Gastroesophageal sphincter (tissue), 4 donors: ENCODE measurements at regions not wholly inside any gene's neighbourhood (a gene's known extent, or its start where the extent isn't known, plus 50 kb on each side); places are given as distances from the start of the nearest gene placed in this dataset.

Experiments
- ATAC-seq: fragments of 150-250 bp; one replicate; pipeline ENCODE4 v1.9.1; 2016; ENCODE audit warnings: mild to moderate bottlenecking, moderate library complexity
- H3K27ac ChIP-seq, 4 donors: fragments of 200-600 bp; sonication (generic) in 3 of 4; 1 replicate in 3 of 4; 2 replicates in 1 of 4; pipeline ENCODE4 v1.5.1; 2016 to 2019
- H3K27me3 ChIP-seq: fragments of 200-600 bp; sonication (generic); one replicate; pipeline ENCODE4 v1.5.1; 2019
- H3K36me3 ChIP-seq, 2 donors: fragments of 200-600 bp; sonication (generic); one replicate each; pipeline ENCODE4 v1.5.1; 2019; ENCODE audit warnings: control low read depth in 1 of 2
- H3K4me1 ChIP-seq, 3 donors: fragments of 200-600 bp; sonication (generic); 1 replicate in 2 of 3; 2 replicates in 1 of 3; pipeline ENCODE4 v1.5.1; 2016 to 2019; ENCODE audit warnings: control low read depth in 2 of 3
- H3K4me3 ChIP-seq, 2 donors: fragments of 200-600 bp; sonication (generic); one replicate each; pipeline ENCODE4 v1.5.1; 2019; ENCODE audit warnings: mild to moderate bottlenecking in 1 of 2, moderate library complexity in 1 of 2
- H3K9me3 ChIP-seq, 3 donors: fragments of 200-600 bp; sonication (generic); one replicate each; pipeline ENCODE4 v1.5.1; 2017 to 2019; ENCODE audit warnings: control low read depth in 2 of 3
- EP300 ChIP-seq: sonication (generic); formaldehyde crosslinking; IDR thresholded peaks from one replicate; pipeline ENCODE4 v1.6.1; 2017; ENCODE audit warnings: antibody characterized with exemption, mild to moderate bottlenecking
- POLR2A ChIP-seq, 2 donors: fragments of 450-650 bp; IDR thresholded peaks; one replicate each; pipeline ENCODE4 v1.6.1; 2017; ENCODE audit warnings: antibody characterized with exemption in 2 of 2, mild to moderate bottlenecking in 2 of 2, moderate library complexity in 1 of 2
- POLR2AphosphoS5 ChIP-seq: sonication (generic); formaldehyde crosslinking; IDR thresholded peaks from one replicate; pipeline ENCODE4 v1.6.1; 2017; ENCODE audit warnings: antibody characterized with exemption
- WGBS, 2 donors: methylation state at CpG; one replicate each; pipeline ENCODE4 v1.1.5; 2018; ENCODE audit warnings: low coverage in 1 of 2; 5-methylcytosine and 5-hydroxymethylcytosine counted together
- TF ChIP-seq, protein P1 (sequence below), 4 experiments: fragments of 200-600 bp in 2 of 4; fragments of 450-650 bp in 2 of 4; sonication (generic) in 1 of 4; IDR thresholded peaks; one replicate each; pipeline ENCODE4 v1.5.1; 2017 to 2019; ENCODE audit warnings: antibody characterized with exemption in 4 of 4, mild to moderate bottlenecking in 2 of 4, moderate library complexity in 2 of 4

DNA sequence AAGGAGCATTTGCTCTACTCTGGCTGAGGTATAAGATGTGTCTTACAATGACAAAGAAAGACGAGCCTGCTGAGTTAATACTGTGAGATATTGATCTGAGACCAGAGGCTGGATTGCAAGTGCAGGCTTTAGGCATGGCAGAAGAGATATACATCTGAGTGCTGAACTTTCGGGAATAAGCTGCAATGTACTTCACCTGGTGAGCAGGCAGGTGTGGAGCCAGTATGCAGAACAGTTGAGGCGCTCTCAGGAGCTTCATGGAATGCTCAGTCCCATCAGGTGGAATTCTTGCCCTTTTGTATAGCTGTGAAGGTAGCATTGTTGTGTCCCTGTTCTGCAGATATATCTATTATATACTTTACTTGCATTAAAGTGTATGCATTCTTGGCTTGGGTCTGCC, 179.3 kb upstream of the RIMS1 start:
- WGBS, 2 donors = 91% methylated on average over 3 of the region's 3 CpGs; no CpG with 5 or more reads in 1 of the 2 donors

DNA sequence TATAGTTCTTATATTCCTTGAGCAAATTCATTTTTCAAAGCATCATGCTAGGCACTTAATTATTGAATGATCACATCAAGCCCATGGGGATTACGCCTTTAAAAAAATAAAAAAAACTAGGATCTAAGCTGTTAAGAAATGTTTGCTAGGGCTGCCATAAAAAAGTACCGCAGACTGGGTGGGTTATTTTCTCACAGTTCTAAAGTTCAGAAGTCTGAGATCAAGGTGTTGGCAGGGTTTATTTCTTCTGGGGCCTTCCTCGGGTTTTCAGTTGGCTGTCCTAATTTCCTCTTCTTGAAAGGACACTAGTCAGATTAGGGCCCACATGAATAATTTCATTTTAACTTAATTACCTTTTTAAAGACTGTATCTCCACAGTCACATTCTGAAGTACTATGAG, 165.6 kb upstream of the RIMS1 start:
- no peak for ATAC-seq
- TF ChIP-seq POLR2AphosphoS5 = no peak
- TF ChIP-seq, protein P1, sequence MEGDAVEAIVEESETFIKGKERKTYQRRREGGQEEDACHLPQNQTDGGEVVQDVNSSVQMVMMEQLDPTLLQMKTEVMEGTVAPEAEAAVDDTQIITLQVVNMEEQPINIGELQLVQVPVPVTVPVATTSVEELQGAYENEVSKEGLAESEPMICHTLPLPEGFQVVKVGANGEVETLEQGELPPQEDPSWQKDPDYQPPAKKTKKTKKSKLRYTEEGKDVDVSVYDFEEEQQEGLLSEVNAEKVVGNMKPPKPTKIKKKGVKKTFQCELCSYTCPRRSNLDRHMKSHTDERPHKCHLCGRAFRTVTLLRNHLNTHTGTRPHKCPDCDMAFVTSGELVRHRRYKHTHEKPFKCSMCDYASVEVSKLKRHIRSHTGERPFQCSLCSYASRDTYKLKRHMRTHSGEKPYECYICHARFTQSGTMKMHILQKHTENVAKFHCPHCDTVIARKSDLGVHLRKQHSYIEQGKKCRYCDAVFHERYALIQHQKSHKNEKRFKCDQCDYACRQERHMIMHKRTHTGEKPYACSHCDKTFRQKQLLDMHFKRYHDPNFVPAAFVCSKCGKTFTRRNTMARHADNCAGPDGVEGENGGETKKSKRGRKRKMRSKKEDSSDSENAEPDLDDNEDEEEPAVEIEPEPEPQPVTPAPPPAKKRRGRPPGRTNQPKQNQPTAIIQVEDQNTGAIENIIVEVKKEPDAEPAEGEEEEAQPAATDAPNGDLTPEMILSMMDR (IDR thresholded peaks at IDR 0.05) = no peak
- TF ChIP-seq EP300 = no peak
- no peak for TF ChIP-seq POLR2A (IDR thresholded peaks at IDR 0.05)
- no peaks in the 10 kb centered on the region for H3K36me3 ChIP-seq
- no peak overlapping the region for H3K4me3 ChIP-seq
- no peak overlapping the region for H3K27ac ChIP-seq
- H3K9me3 ChIP-seq = no peaks in the 10 kb centered on the region
- 19 to 44% methylated on average over 2 to 3 of the region's 3 CpGs for WGBS, 2 donors
- no peaks in the 10 kb centered on the region for H3K4me1 ChIP-seq
- H3K27me3 ChIP-seq = no peaks in the 10 kb centered on the region

More for the DNA sequence above, 179.3 kb upstream of the RIMS1 start:
- no peaks in the 10 kb centered on the region for H3K36me3 ChIP-seq
- H3K4me3 ChIP-seq = no peak overlapping the region
- no peaks in the 10 kb centered on the region for H3K27me3 ChIP-seq
- TF ChIP-seq EP300 (no peak), POLR2A (IDR thresholded peaks at IDR 0.05) (no peak), POLR2AphosphoS5 (no peak)
- TF ChIP-seq, protein P1 (IDR thresholded peaks at IDR 0.05) = no peak
- ATAC-seq = no peak
- H3K9me3 ChIP-seq = no peaks in the 10 kb centered on the region
- H3K27ac ChIP-seq = no peak overlapping the region
- H3K4me1 ChIP-seq = no peaks in the 10 kb centered on the region

DNA sequence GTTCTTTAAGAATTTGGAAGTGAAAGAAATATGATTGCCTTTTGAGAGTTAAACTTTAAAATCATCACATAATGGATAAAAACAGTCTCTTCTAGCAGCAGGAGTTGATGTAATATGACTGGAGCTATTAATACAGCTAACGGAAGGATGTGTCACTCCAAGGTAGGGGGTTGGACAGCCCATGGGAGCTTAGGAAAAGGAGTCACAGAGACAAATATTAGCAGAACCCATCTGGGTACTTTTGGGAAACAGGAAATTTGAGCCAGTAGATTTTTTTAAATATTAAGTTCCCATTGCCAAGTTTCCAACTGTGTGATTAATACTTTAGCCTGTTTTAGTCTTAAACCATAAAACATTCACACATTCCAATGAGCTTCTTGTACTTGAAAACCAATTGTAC, 164.7 kb upstream of the RIMS1 start:
- 25 to 28% methylated on average over 1 of the region's 1 CpG for WGBS, 2 donors
- H3K27ac ChIP-seq = no peak overlapping the region
- no peak for TF ChIP-seq POLR2A (IDR thresholded peaks at IDR 0.05)
- TF ChIP-seq POLR2AphosphoS5 = no peak
- TF ChIP-seq EP300 = no peak
- TF ChIP-seq, protein P1 (IDR thresholded peaks at IDR 0.05) = no peak
- no peaks in the 10 kb centered on the region for H3K36me3 ChIP-seq
- H3K9me3 ChIP-seq = no peaks in the 10 kb centered on the region
- no peaks in the 10 kb centered on the region for H3K4me1 ChIP-seq
- H3K4me3 ChIP-seq = no peak overlapping the region
- no peaks in the 10 kb centered on the region for H3K27me3 ChIP-seq
- no peak for ATAC-seq

DNA sequence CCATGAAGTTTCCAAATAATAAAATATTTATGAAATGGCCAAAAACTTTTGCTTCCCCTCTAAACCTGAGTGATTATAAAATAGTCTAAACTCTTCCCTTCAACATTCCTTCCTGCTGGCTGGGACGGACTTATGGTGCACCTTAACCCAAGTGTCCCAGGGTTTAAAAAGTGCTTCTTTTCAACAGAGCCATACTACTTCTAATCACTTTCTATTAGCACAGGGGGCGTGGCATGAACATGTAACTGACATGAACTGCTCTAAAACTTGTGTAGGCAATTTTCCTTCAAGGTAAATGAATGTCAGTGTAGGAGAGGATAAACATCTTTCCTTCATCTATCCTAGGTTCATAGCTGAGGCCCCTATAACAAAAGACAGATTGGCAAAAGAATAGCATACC, 163.6 kb upstream of the RIMS1 start:
- no peaks in the 10 kb centered on the region for H3K4me1 ChIP-seq
- ATAC-seq = no peak
- H3K27ac ChIP-seq = no peak overlapping the region
- 88 to 91% methylated on average over 1 to 2 of the region's 2 CpGs for WGBS, 2 donors
- H3K27me3 ChIP-seq = no peaks in the 10 kb centered on the region
- H3K9me3 ChIP-seq = no peaks in the 10 kb centered on the region
- no peak overlapping the region for H3K4me3 ChIP-seq
- TF ChIP-seq, protein P1 (IDR thresholded peaks at IDR 0.05) = no peak
- no peak for TF ChIP-seq POLR2A (IDR thresholded peaks at IDR 0.05)
- TF ChIP-seq EP300 = no peak
- TF ChIP-seq POLR2AphosphoS5 = no peak
- no peaks in the 10 kb centered on the region for H3K36me3 ChIP-seq

DNA sequence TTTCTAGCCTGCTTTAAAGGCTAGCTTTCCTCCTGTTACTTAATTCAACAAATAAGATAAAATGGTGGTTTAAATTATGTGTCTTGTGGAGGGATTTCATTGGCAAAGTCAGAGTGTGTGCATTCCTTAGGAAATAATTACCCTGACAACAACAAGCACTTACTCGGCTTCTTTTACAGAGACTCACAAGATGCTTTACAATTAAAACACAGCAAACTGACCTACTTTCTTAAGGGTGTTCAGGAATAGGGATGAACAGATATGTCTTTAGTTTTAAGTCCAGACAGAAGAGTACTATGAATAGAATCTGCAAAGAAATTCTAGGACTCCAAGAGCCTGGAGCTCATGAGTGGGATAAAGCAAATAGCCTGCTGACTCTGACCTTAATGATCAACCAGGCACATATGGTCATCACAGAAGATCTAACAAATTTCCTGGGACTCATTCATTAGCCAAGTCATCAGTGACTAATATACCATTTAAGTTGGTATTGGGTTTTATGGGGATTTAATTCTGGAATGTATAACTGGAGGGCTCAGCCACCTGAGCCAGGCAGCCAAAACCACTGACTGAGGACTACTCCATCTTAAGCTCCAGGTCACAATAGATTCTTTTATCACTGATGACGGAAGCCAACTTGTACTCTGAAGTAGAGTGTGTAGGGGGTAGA, 161.8 kb upstream of the RIMS1 start:
- no peaks in the 10 kb centered on the region for H3K36me3 ChIP-seq
- no peak for TF ChIP-seq POLR2A (IDR thresholded peaks at IDR 0.05)
- TF ChIP-seq, protein P1 (IDR thresholded peaks at IDR 0.05) = no peak
- TF ChIP-seq POLR2AphosphoS5 = no peak
- no peak for TF ChIP-seq EP300
- no peak for ATAC-seq

More for the DNA sequence above, 161.8 kb upstream of the RIMS1 start:
- Histone ChIP-seq H3K27me3 (no peaks in the 10 kb centered on the region), H3K9me3 (no peaks in the 10 kb centered on the region), H3K4me3 (no peak overlapping the region), H3K27ac (no peak overlapping the region), H3K4me1 (no peaks in the 10 kb centered on the region)
- 65 to 90% methylated on average over 2 of the region's 2 CpGs for whole genome bisulfite sequencing, 2 donors
